Fibroblast of mammary gland (primary cell): ENCODE measurements at regions not wholly inside any gene's neighbourhood (a gene's known extent, or its start where the extent isn't known, plus 50 kb on each side); places are given as distances from the start of the nearest gene placed in this dataset.

Experiments used
- DNase-seq: peaks from one replicate; pipeline ENCODE4 v3.0.0-alpha.2; 2010; ENCODE audit warnings: low read depth
- H3K4me3 ChIP-seq: 2 replicates; pipeline ENCODE4 v1.5.1; 2011; ENCODE audit warnings: low read depth, mild to moderate bottlenecking, low read length, moderate library complexity; ENCODE audit not compliant: control insufficient read depth
- CTCF ChIP-seq: conservative IDR thresholded peaks from 2 replicates; pipeline ENCODE4 v1.5.1; 2011; ENCODE audit warnings: low read depth, low read length, inconsistent platforms; ENCODE audit not compliant: control insufficient read depth, insufficient read depth

- no peak for TF ChIP-seq CTCF
- no peak overlapping the region for H3K4me3 ChIP-seq
- no peak for DNase-seq
These were observed 186.4 kb downstream of the TFCP2L1 start for GRCh38 chr2:121098556-121098955.

GRCh38 chr2:121099329-121100290, 185.4 kb downstream of the TFCP2L1 start:
- H3K4me3 ChIP-seq, result no peak overlapping the region
- TF ChIP-seq CTCF, result peak; percentile 33
- DNase-seq, result no peak

GRCh38 chr2:121101093-121101715, 183.8 kb downstream of the TFCP2L1 start:
- TF ChIP-seq CTCF, result no peak
- no peak overlapping the region for H3K4me3 ChIP-seq
- no peak for DNase-seq

GRCh38 chr2:121102941-121103340, 182.1 kb downstream of the TFCP2L1 start:
- no peak for TF ChIP-seq CTCF
- no peak overlapping the region for H3K4me3 ChIP-seq

GRCh38 chr2:121103960-121104359, 181.0 kb downstream of the TFCP2L1 start:
- DNase-seq, result no peak
- TF ChIP-seq CTCF, result no peak
- H3K4me3 ChIP-seq, result no peak overlapping the region

More at GRCh38 chr2:121102941-121103340, 182.1 kb downstream of the TFCP2L1 start:
- no peak for DNase-seq

GRCh38 chr2:121104721-121105141, 180.3 kb downstream of the TFCP2L1 start:
- H3K4me3 ChIP-seq, result no peak overlapping the region
- DNase-seq, result peak; percentile 19
- no peak for TF ChIP-seq CTCF
